GM21367 (cell line): ENCODE measurements at regions not wholly inside any gene's neighbourhood (a gene's known extent, or its start where the extent isn't known, plus 50 kb on each side); places are given as distances from the start of the nearest gene placed in this dataset.
A peak's percentile ranks its signal among the peaks of the same experiment; 100 is the strongest.
"Not testable (repeated sequence)": the region's sequence is repeated elsewhere in the genome, so short reads cannot be mapped to it uniquely, and the experiment has no call there.

Experiments
- ATAC-seq: cut with Tn5 transposase; IDR thresholded peaks from one replicate; pipeline ENCODE4 v1.9.1; 2021; ENCODE audit not compliant: unreplicated experiment

DNA sequence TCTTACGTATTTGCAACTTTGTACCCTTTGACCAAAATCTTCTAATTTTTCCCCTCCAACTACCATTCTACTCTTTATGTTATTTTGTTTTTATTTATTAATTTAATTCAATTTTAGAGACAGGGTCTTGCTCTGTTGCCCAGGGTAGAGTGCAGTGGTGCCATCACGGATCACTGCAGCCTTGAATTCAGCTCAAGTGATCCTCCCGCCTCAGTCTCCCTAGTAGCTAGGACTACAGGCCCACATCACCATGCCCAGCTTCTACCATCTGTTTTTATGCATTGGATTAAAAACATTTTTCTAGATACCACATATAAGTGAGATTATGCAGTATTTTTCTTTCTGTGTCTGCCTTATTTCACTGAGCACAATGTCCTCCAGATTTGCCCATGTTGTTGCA, 2912.5 kb downstream of the RPIA start:
- not testable (repeated sequence) for ATAC-seq

DNA sequence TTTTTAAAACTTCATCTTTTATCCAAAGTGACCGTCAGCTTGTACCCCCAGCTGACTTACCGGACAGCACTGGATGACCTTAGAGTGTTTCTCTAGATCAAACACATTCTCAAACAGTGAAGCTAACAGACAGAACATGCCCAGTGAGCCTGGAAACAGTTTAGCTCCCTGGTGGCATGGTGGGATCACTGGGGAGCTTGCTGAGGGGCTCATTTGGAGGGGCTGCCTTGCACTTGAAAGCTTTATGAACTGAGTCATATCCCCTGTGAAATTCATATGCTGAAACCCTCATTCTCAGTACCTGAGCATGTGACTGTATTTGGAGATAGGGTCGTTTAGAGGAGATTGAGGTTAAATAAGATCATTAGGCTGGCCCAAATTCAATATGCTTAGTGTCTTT, 2913.2 kb downstream of the RPIA start:
- not testable (repeated sequence) for ATAC-seq

- not testable (repeated sequence) for ATAC-seq
Measured at GRCh38 chr2:91623739-91624138, 2932.3 kb downstream of the RPIA start.

DNA sequence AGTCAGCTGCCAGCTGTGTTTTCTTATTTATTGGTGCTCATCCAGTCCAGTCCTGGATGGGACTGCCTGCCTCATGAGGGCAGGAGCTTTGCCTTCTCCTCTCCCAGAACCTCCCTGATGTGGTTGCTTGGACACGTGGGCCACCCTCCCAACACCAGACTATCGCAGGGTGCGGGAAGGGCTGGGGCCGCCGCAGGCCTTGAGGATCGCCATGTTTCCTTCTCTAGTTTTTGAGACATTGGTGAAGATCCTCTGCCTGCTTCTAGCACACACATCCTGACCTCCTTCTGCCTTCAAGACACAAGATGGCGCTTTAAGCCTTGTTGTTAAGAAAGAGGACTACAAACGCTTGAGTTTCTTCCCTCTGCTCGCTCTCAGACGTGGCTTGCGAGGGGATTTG, 2937.0 kb downstream of the RPIA start:
- ATAC-seq = not testable (repeated sequence)

- not testable (repeated sequence) for ATAC-seq
Measured at GRCh38 chr2:91657193-91657592, 2965.7 kb downstream of the RPIA start.

- not testable (repeated sequence) for ATAC-seq
Measured at GRCh38 chr2:91658336-91658735, 2966.9 kb downstream of the RPIA start.

DNA sequence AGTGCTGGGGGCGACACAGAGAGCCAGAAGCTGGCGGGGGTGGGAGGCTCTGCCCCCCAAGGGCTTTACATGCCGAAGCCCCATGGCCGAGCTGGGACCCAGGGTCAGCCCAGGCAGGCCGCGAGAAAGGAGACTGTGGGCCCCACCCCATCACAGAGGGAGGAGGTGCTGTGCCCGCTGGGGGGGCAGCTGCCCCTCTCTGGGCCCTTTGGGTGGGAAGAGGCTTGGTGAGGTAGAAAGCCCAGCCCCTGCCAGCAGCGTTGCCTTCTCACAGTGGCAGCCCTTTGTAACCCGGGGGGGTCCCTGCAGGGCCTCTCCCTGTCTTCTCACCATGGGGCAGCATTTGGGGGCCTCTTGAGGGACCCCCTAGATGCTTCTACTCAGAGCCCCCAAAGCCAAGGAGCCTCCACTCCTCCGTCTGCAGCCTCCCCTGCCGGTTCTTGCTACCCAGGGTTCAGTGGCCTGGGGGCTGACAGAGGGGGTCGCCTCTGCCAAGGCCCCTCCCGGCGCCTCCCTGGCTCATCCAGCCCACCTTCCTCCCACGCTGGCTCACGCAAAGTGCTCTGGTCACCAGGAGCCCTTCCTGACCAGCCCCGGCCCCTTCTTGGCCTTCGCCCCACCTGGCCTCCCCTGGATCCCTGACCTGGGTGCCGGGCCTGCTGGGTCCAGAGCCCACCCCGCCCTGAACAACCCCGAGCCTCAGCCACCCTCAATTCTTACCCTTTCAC, 2967.9 kb downstream of the RPIA start:
- not testable (repeated sequence) for ATAC-seq

- ATAC-seq = peak; percentile 99
Measured at GRCh38 chr2:91659917-91660275, 2968.4 kb downstream of the RPIA start.

- ATAC-seq = not testable (repeated sequence)
Measured at GRCh38 chr2:91667341-91667740, 2975.9 kb downstream of the RPIA start.

GRCh38 chr2:91685541-91685940, 2994.1 kb downstream of the RPIA start:
- ATAC-seq = not testable (repeated sequence)

DNA sequence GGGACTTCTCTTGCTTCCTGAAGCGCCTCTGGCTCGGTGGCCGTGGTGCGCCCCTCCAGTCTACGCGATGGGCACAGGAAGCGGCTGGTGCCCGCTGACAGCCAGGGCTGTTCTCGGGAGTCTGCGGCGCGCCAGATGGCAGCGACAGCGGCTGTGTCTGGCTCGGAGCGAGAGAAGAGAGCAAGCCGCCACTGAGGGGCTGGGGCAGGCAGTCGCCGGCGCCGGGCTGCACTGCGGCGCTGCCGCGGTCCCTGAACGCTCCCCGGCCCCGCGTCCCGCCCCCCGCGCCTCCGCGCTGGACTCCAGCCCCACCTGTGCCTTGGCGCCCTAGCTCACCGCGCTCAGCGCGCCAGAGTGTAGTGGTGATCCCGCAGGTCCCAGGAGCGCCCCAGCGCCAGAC, 2994.6 kb downstream of the RPIA start:
- ATAC-seq = not testable (repeated sequence)
